ENCODE measurements at regions not wholly inside any gene's neighbourhood (a gene's known extent, or its start where the extent isn't known, plus 50 kb on each side); places are given as distances from the start of the nearest gene placed in this dataset.

DNA sequence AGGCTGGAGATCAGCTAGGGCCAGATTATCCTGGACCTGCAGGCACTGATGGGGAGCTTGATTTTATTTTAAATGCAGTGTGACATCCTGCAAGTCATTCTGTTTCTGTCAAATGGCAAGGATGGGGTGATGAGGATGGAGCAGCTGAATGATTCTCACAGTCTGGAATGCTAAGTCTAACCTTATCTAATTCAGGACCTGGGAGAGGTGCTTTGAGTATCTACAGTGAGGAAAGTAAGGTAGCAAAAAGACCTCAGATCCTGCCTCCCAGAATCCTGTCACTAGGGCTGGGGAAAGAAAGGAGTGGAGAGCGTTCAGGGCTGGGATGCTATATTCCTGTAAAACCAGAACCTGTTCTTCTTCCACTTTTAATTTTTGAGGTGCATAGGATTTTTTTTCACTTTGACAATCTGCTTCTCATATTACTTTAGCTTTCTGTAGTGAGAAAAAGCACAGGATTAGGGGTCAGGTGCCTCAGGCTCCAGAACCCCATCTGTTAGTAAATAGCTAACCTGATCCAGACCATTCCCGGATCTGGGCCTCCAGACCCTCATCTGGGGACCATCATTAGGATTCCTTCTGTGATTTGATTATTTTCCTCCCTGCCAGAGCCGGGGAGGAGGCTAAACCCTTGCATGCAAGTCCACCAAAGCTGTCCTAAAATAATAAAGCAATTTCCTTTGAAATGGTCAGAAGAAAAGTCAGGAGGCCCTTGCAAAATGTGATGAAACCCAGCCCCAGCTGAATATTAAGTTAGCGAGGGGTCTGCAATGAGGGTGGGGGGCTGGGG lies 54.7 kb downstream of the ASCL1 start:
- no peak overlapping the region for H3K27ac ChIP-seq
- no peak for TF ChIP-seq CTCF (conservative IDR thresholded peaks at IDR 0.05)

- no peak for TF ChIP-seq CTCF (conservative IDR thresholded peaks at IDR 0.05)
- no peak overlapping the region for H3K27ac ChIP-seq
These were observed 55.4 kb downstream of the ASCL1 start for GRCh38 chr12:103012884-103013283.

DNA sequence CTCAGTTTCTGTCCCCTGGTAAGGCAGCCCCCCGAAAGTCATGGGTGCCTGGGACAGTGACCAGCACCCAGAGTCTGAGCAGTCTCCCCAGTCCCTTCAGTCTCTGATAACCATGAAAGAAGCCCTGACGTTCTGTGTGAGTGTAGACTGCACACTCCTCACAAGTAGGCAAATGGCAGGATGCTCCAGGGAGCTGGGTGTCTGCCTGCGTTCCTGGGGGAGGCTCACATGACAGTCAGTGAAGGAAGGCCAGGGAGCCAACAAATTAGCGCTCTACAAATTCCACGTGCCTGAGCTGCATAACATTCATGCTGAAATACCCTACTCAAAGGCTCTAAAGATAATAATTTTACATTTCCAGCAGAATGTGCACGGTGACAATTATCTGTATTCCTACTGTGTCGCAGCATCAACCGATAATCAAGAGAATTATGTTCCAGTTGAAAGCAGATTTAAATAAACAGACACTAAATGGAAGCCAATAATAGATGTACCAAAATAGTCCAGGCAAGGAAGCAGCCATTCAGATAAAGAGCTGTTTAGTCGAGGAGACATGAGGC lies 56.3 kb downstream of the ASCL1 start:
- H3K27ac ChIP-seq: no peak overlapping the region
- TF ChIP-seq CTCF (conservative IDR thresholded peaks at IDR 0.05): no peak

DNA sequence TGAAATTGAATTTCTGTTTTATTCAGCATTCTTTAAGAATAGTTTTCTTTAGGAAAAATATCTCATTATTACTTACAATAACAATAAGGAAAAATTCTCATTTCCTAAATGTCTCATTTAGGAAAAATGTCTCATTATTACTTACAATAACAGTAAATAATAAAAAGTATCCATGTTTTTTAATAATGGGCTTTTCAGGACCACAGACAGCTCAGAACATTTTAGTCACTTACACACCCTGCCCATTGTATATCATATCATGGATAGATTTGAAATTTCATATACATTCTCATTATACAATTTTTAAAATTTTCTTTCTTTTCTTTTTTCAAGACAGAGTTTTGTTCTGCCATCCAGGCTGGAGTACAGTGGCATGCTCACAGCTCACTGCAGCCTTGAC lies 58.9 kb downstream of the ASCL1 start:
- TF ChIP-seq CTCF (conservative IDR thresholded peaks at IDR 0.05): no peak
- H3K27ac ChIP-seq: no peak overlapping the region

DNA sequence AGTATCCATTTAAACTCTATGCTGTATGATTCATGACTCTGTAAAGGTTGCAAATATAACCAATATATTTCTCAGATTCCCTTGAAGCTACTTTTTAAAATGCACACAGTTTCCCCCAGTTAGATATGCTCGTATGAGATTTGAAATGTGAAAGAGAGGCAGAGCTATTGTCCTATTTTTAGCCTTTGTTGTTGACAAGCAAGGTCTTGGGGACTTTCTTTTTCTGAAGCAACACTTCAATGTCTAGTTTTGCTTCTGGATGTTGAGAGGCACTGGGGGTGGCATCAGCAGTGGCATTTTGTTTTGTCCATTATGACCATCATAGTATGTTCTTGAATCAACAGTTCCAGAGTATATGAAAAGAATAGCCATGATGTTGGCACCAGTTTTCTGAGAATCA lies 63.4 kb downstream of the ASCL1 start:
- no peak overlapping the region for H3K27ac ChIP-seq
- TF ChIP-seq CTCF (conservative IDR thresholded peaks at IDR 0.05): no peak

- TF ChIP-seq CTCF (conservative IDR thresholded peaks at IDR 0.05): no peak
- no peak overlapping the region for H3K27ac ChIP-seq
These were observed 64.2 kb downstream of the ASCL1 start for GRCh38 chr12:103021538-103022218.

GRCh38 chr12:103024650-103025049 lies 67.2 kb downstream of the ASCL1 start:
- TF ChIP-seq CTCF (conservative IDR thresholded peaks at IDR 0.05): no peak
- H3K27ac ChIP-seq: no peak overlapping the region

- H3K27ac ChIP-seq: peak overlapping the region; percentile 25; the same call in 1 of the 2 replicates
These were observed 69.2 kb downstream of the ASCL1 start for GRCh38 chr12:103026643-103027042.

Data from VCaP (cell line).